Peyer's patch (tissue), 4 donors: ENCODE measurements at regions not wholly inside any gene's neighbourhood (a gene's known extent, or its start where the extent isn't known, plus 50 kb on each side); places are given as distances from the start of the nearest gene placed in this dataset.

ENCODE experiments used
- DNase-seq, 3 donors: peaks; one replicate each; pipeline ENCODE4 v3.0.0-alpha.2; 2017 to 2019
- H3K27ac ChIP-seq, 4 donors: fragments of 200-600 bp; sonication (generic); one replicate each; pipeline ENCODE4 v1.5.1; 2016 to 2019
- H3K27me3 ChIP-seq, 2 donors: fragments of 200-600 bp; sonication (generic); one replicate each; pipeline ENCODE4 v1.5.1; 2019
- H3K36me3 ChIP-seq, 3 donors: fragments of 200-600 bp; sonication (generic); one replicate each; pipeline ENCODE4 v1.5.1; 2016 to 2019
- H3K4me1 ChIP-seq, 4 donors: fragments of 200-600 bp; sonication (generic); one replicate each; pipeline ENCODE4 v1.5.1; 2016 to 2019
- H3K4me3 ChIP-seq, 4 donors: fragments of 200-600 bp; sonication (generic); 1 replicate in 3 of 4; 2 replicates in 1 of 4; pipeline ENCODE4 v1.5.1; 2016 to 2019; ENCODE audit warnings: mild to moderate bottlenecking in 1 of 4
- H3K9me3 ChIP-seq, 4 donors: fragments of 200-600 bp; sonication (generic); one replicate each; pipeline ENCODE4 v1.5.1; 2016 to 2019; ENCODE audit warnings: mild to moderate bottlenecking in 1 of 4
- CTCF ChIP-seq, 6 experiments: fragments of 450-650 bp in 4 of 6; fragments of 200-600 bp in 2 of 6; sonication (generic) in 1 of 6; IDR thresholded peaks; one replicate each; pipeline ENCODE4 v1.5.1; 2017 to 2019; ENCODE audit warnings: antibody characterized with exemption in 6 of 6, mild to moderate bottlenecking in 3 of 6, moderate library complexity in 1 of 6
- POLR2A ChIP-seq, 2 donors: fragments of 450-650 bp; IDR thresholded peaks; one replicate each; pipeline ENCODE4 v1.5.1; 2017; ENCODE audit warnings: antibody characterized with exemption in 2 of 2, mild to moderate bottlenecking in 2 of 2, moderate library complexity in 2 of 2

GRCh38 chr20:40431112-40431511 is 257.9 kb downstream of the MAFB start:
- TF ChIP-seq POLR2A (IDR thresholded peaks at IDR 0.05) (no peak), CTCF (IDR thresholded peaks at IDR 0.05) (no peak)
- no peak for DNase-seq
- no peaks in the 10 kb centered on the region for H3K36me3 ChIP-seq

GRCh38 chr20:40427026-40427425 is 262.0 kb downstream of the MAFB start:
- Histone ChIP-seq H3K4me1 (no peaks in the 10 kb centered on the region), H3K36me3 (no peaks in the 10 kb centered on the region), H3K27ac (no peak overlapping the region), H3K4me3 (no peak overlapping the region), H3K9me3 (no peaks in the 10 kb centered on the region), H3K27me3 (no peaks in the 10 kb centered on the region)
- DNase-seq = no peak
- TF ChIP-seq CTCF (IDR thresholded peaks at IDR 0.05) (no peak), POLR2A (IDR thresholded peaks at IDR 0.05) (no peak)

More at GRCh38 chr20:40431112-40431511, 257.9 kb downstream of the MAFB start:
- Histone ChIP-seq H3K4me1 (no peaks in the 10 kb centered on the region), H3K27me3 (no peaks in the 10 kb centered on the region), H3K9me3 (no peaks in the 10 kb centered on the region), H3K4me3 (no peak overlapping the region), H3K27ac (no peak overlapping the region)

- Histone ChIP-seq H3K27me3 (no peaks in the 10 kb centered on the region), H3K4me1 (no peaks in the 10 kb centered on the region), H3K27ac (no peak overlapping the region), H3K4me3 (no peak overlapping the region), H3K9me3 (no peaks in the 10 kb centered on the region), H3K36me3 (no peaks in the 10 kb centered on the region)
- DNase-seq = no peak
- TF ChIP-seq POLR2A (IDR thresholded peaks at IDR 0.05) (no peak), CTCF (IDR thresholded peaks at IDR 0.05) (no peak)
These were observed 264.3 kb downstream of the MAFB start for GRCh38 chr20:40424695-40425094.

- Histone ChIP-seq H3K27ac (no peak overlapping the region), H3K36me3 (no peaks in the 10 kb centered on the region), H3K9me3 (no peaks in the 10 kb centered on the region), H3K4me3 (no peak overlapping the region), H3K27me3 (no peaks in the 10 kb centered on the region), H3K4me1 (no peaks in the 10 kb centered on the region)
- no peak for DNase-seq
- TF ChIP-seq POLR2A (IDR thresholded peaks at IDR 0.05) (no peak), CTCF (IDR thresholded peaks at IDR 0.05) (no peak)
These were observed 266.4 kb downstream of the MAFB start for GRCh38 chr20:40422656-40423055.

- no peak for DNase-seq
- H3K27me3 ChIP-seq = no peaks in the 10 kb centered on the region
- H3K9me3 ChIP-seq = no peaks in the 10 kb centered on the region
- TF ChIP-seq POLR2A (IDR thresholded peaks at IDR 0.05) = no peak
- TF ChIP-seq CTCF (IDR thresholded peaks at IDR 0.05) = no peak
- H3K4me1 ChIP-seq = no peaks in the 10 kb centered on the region
- no peaks in the 10 kb centered on the region for H3K36me3 ChIP-seq
- H3K4me3 ChIP-seq = no peak overlapping the region
- H3K27ac ChIP-seq = no peak overlapping the region
These were observed 272.8 kb downstream of the MAFB start for GRCh38 chr20:40416274-40416673.
